HG03196 (cell line): ENCODE measurements at regions not wholly inside any gene's neighbourhood (a gene's known extent, or its start where the extent isn't known, plus 50 kb on each side); places are given as distances from the start of the nearest gene placed in this dataset.
A peak's percentile ranks its signal among the peaks of the same experiment; 100 is the strongest.

ENCODE experiments used
- ATAC-seq: cut with Tn5 transposase; IDR thresholded peaks from one replicate; pipeline ENCODE4 v1.9.1; 2021; ENCODE audit not compliant: unreplicated experiment

- ATAC-seq, result no peak
Observed at GRCh38 chr2:81551040-81551634, 1246.6 kb upstream of the LRRTM1 start.

- no peak for ATAC-seq
Observed at GRCh38 chr2:81550277-81550676, 1245.7 kb upstream of the LRRTM1 start.

GRCh38 chr2:81549646-81550045, 1245.1 kb upstream of the LRRTM1 start:
- ATAC-seq, result no peak

GRCh38 chr2:81545626-81546025, 1241.1 kb upstream of the LRRTM1 start:
- no peak for ATAC-seq

- ATAC-seq, result no peak
Observed at GRCh38 chr2:81542119-81542518, 1237.6 kb upstream of the LRRTM1 start.

GRCh38 chr2:81529944-81530343, 1225.4 kb upstream of the LRRTM1 start:
- ATAC-seq, result no peak

- peak; percentile 79 for ATAC-seq
Observed at GRCh38 chr2:81528852-81529480, 1224.4 kb upstream of the LRRTM1 start.

GRCh38 chr2:81523344-81523743, 1218.8 kb upstream of the LRRTM1 start:
- no peak for ATAC-seq

- no peak for ATAC-seq
Observed at GRCh38 chr2:81513328-81513727, 1208.8 kb upstream of the LRRTM1 start.

GRCh38 chr2:81505586-81505985, 1201.0 kb upstream of the LRRTM1 start:
- no peak for ATAC-seq

GRCh38 chr2:81495556-81495955, 1191.0 kb upstream of the LRRTM1 start:
- ATAC-seq, result no peak

GRCh38 chr2:81483254-81483653, 1178.7 kb upstream of the LRRTM1 start:
- ATAC-seq, result no peak

- ATAC-seq, result no peak
Observed at GRCh38 chr2:81481994-81482368, 1177.4 kb upstream of the LRRTM1 start.

GRCh38 chr2:81481242-81481993, 1176.9 kb upstream of the LRRTM1 start:
- no peak for ATAC-seq

GRCh38 chr2:81467096-81467495, 1162.5 kb upstream of the LRRTM1 start:
- ATAC-seq, result no peak

- no peak for ATAC-seq
Observed at GRCh38 chr2:81462420-81462819, 1157.9 kb upstream of the LRRTM1 start.

- ATAC-seq, result no peak
Observed at GRCh38 chr2:81445176-81445575, 1140.6 kb upstream of the LRRTM1 start.

GRCh38 chr2:81437456-81438000, 1133.0 kb upstream of the LRRTM1 start:
- ATAC-seq, result no peak

- no peak for ATAC-seq
Observed at GRCh38 chr2:81436256-81436655, 1131.7 kb upstream of the LRRTM1 start.

GRCh38 chr2:81412681-81413080, 1108.1 kb upstream of the LRRTM1 start:
- ATAC-seq, result no peak

- no peak for ATAC-seq
Observed at GRCh38 chr2:81403508-81403907, 1099.0 kb upstream of the LRRTM1 start.

GRCh38 chr2:81396417-81397019, 1092.0 kb upstream of the LRRTM1 start:
- ATAC-seq, result no peak
